ENCODE measurements at regions not wholly inside any gene's neighbourhood (a gene's known extent, or its start where the extent isn't known, plus 50 kb on each side); places are given as distances from the start of the nearest gene placed in this dataset.

- no peak for DNase-seq
- Histone ChIP-seq H3K27me3 (no peaks in the 10 kb centered on the region), H3K4me3 (no peak overlapping the region), H3K27ac (no peak overlapping the region), H3K4me1 (no peaks in the 10 kb centered on the region), H3K9me3 (no peaks in the 10 kb centered on the region), H3K36me3 (no peaks in the 10 kb centered on the region)
- TF ChIP-seq CTCF (IDR thresholded peaks at IDR 0.05) (no peak), POLR2A (IDR thresholded peaks at IDR 0.05) (no peak)
- intact Hi-C loops (cut with DNase I; ENCODE audit: low total_unique reads), result no loop called here
Observed at GRCh38 chr4:45033676-45034419, 307.5 kb upstream of the GNPDA2 start.

GRCh38 chr4:45030059-45030458 lies 303.7 kb upstream of the GNPDA2 start:
- no peak for DNase-seq
- Histone ChIP-seq H3K9me3 (no peaks in the 10 kb centered on the region), H3K4me3 (no peak overlapping the region), H3K36me3 (no peaks in the 10 kb centered on the region), H3K27me3 (no peaks in the 10 kb centered on the region), H3K4me1 (no peaks in the 10 kb centered on the region), H3K27ac (no peak overlapping the region)
- TF ChIP-seq POLR2A (IDR thresholded peaks at IDR 0.05) (no peak), CTCF (IDR thresholded peaks at IDR 0.05) (no peak)
- intact Hi-C loops (cut with DNase I; ENCODE audit: low total_unique reads), result no loop called here

- Histone ChIP-seq H3K36me3 (no peaks in the 10 kb centered on the region), H3K9me3 (no peaks in the 10 kb centered on the region), H3K4me1 (no peaks in the 10 kb centered on the region), H3K4me3 (no peak overlapping the region), H3K27ac (no peak overlapping the region), H3K27me3 (no peaks in the 10 kb centered on the region)
- DNase-seq, result no peak
- no peak for TF ChIP-seq POLR2A (IDR thresholded peaks at IDR 0.05)
- no peak for TF ChIP-seq CTCF (IDR thresholded peaks at IDR 0.05)
- intact Hi-C loops (cut with DNase I; ENCODE audit: low total_unique reads), result no loop called here
Observed at GRCh38 chr4:45007508-45007907, 281.2 kb upstream of the GNPDA2 start.

- intact Hi-C loops (cut with DNase I; ENCODE audit: low total_unique reads), result no loop called here
Observed at GRCh38 chr4:45006078-45006477, 279.7 kb upstream of the GNPDA2 start.

More at GRCh38 chr4:45006078-45006477, 279.7 kb upstream of the GNPDA2 start:
- H3K27me3 ChIP-seq, result no peaks in the 10 kb centered on the region
- H3K27ac ChIP-seq, result no peak overlapping the region
- no peaks in the 10 kb centered on the region for H3K36me3 ChIP-seq
- no peaks in the 10 kb centered on the region for H3K9me3 ChIP-seq
- no peak for TF ChIP-seq POLR2A (IDR thresholded peaks at IDR 0.05)
- no peak for TF ChIP-seq CTCF (IDR thresholded peaks at IDR 0.05)
- no peak for DNase-seq
- H3K4me3 ChIP-seq, result no peak overlapping the region
- no peaks in the 10 kb centered on the region for H3K4me1 ChIP-seq

Data from uterus (tissue), 3 donors.